ENCODE measurements at regions not wholly inside any gene's neighbourhood (a gene's known extent, or its start where the extent isn't known, plus 50 kb on each side); places are given as distances from the start of the nearest gene placed in this dataset.

- TF ChIP-seq CTCF (IDR thresholded peaks at IDR 0.05): no peak
- intact Hi-C loops (cut with DNase I): no loop called here
- no peak for ATAC-seq
- no peak for DNase-seq
- Histone ChIP-seq H3K36me3 (no peaks in the 10 kb centered on the region), H3K9me3 (no peaks in the 10 kb centered on the region), H3K4me1 (no peaks in the 10 kb centered on the region), H3K4me3 (no peak overlapping the region), H3K27me3 (no peaks in the 10 kb centered on the region), H3K27ac (no peak overlapping the region)
Measured at GRCh38 chr9:10697044-10697443, 84.2 kb upstream of the PTPRD start.

GRCh38 chr9:10700291-10700690, 87.5 kb upstream of the PTPRD start:
- intact Hi-C loops (cut with DNase I): no loop called here
- Histone ChIP-seq H3K36me3 (no peaks in the 10 kb centered on the region), H3K27me3 (no peaks in the 10 kb centered on the region), H3K4me3 (no peak overlapping the region), H3K9me3 (no peaks in the 10 kb centered on the region), H3K4me1 (no peaks in the 10 kb centered on the region), H3K27ac (no peak overlapping the region)
- TF ChIP-seq CTCF (IDR thresholded peaks at IDR 0.05): no peak
- ATAC-seq (no peak), DNase-seq (no peak)

- no peak for TF ChIP-seq CTCF (IDR thresholded peaks at IDR 0.05)
- H3K4me1 ChIP-seq: no peaks in the 10 kb centered on the region
- no peaks in the 10 kb centered on the region for H3K27me3 ChIP-seq
- H3K36me3 ChIP-seq: no peaks in the 10 kb centered on the region
- H3K4me3 ChIP-seq: no peak overlapping the region
- intact Hi-C loops (cut with DNase I): no loop called here
- H3K27ac ChIP-seq: no peak overlapping the region
- no peak for DNase-seq
- no peaks in the 10 kb centered on the region for H3K9me3 ChIP-seq
- no peak for ATAC-seq
Measured at GRCh38 chr9:10700915-10701314, 88.1 kb upstream of the PTPRD start.

GRCh38 chr9:10701906-10702305, 89.1 kb upstream of the PTPRD start:
- H3K27me3 ChIP-seq: no peaks in the 10 kb centered on the region
- no peak overlapping the region for H3K4me3 ChIP-seq
- no peak overlapping the region for H3K27ac ChIP-seq
- intact Hi-C loops (cut with DNase I): no loop called here
- DNase-seq (no peak), ATAC-seq (no peak)
- no peaks in the 10 kb centered on the region for H3K9me3 ChIP-seq
- no peaks in the 10 kb centered on the region for H3K36me3 ChIP-seq
- no peaks in the 10 kb centered on the region for H3K4me1 ChIP-seq
- TF ChIP-seq CTCF (IDR thresholded peaks at IDR 0.05): no peak

- H3K9me3 ChIP-seq: no peaks in the 10 kb centered on the region
- no peaks in the 10 kb centered on the region for H3K4me1 ChIP-seq
- no peaks in the 10 kb centered on the region for H3K27me3 ChIP-seq
- ATAC-seq (no peak), DNase-seq (no peak)
- no peaks in the 10 kb centered on the region for H3K36me3 ChIP-seq
- TF ChIP-seq CTCF (IDR thresholded peaks at IDR 0.05): no peak
- no peak overlapping the region for H3K27ac ChIP-seq
- intact Hi-C loops (cut with DNase I): no loop called here
- no peak overlapping the region for H3K4me3 ChIP-seq
Measured at GRCh38 chr9:10703139-10703538, 90.3 kb upstream of the PTPRD start.

All from left lung (tissue), 4 donors.